ENCODE measurements at regions not wholly inside any gene's neighbourhood (a gene's known extent, or its start where the extent isn't known, plus 50 kb on each side); places are given as distances from the start of the nearest gene placed in this dataset.

DNA sequence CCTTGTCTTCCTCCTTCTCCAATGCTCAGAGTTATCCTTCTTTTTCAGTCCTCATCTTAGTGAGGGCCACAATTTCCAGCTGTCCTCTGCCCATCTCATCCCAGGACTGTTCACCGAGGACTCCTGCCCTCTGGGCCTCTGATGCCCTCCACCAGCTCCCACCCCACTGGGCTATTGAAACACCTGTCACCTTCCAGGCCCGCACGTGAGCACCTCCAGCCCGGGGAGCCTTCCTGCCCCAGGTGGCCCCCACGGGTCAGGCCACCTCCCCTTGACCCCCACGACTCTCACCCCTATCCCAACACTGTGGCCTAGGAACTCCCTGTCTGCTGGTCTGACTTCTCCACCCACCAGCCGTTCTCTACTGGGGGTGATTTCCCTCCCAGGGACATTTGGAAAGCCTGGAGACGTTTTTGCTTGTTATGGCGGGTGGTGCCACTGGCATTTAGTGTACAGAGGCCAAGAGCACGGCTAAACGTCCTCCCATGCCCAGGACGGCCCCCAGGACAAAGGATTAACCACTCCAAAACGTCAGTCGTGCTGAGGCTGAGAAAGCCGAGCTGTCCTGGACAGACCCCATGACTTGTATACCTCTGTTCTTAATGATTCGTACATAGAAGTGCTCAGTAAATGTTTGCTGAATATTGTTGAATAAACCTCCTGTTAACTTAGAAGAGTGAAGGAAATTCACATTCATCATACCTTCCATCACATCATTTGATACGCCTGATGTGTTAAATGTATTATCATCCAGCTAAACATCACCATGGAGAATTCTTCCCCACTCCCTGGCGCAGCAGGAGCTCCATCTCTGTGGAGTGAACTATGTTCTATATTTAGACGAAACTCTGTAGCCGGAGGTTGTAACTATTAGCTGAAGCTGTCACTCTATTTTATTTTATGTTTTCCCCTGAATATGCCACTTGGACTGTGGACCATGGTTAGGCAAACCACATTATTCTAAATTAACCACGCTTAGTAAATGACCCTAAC lies 270.1 kb upstream of the SHH start:
- no peak for DNase-seq

DNA sequence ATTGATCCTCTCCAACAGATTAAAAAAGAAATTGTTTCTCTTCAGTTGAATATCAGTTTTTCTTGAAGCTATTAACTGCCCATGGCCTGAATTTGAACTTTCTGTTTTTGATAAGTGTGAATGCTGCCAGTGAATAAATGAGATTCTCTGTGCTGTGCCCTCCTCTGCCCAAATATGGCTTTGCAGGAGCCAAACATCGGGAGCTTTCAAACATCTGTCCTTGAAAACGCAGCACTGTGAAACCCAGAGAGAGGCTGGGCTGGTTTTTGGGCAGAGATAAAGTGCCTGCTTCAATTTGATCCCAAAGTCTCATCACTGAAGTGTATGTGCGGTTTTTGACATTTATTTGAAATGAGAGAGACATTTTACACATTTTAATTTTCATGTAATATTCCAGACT lies 268.3 kb upstream of the SHH start:
- no peak for DNase-seq

DNA sequence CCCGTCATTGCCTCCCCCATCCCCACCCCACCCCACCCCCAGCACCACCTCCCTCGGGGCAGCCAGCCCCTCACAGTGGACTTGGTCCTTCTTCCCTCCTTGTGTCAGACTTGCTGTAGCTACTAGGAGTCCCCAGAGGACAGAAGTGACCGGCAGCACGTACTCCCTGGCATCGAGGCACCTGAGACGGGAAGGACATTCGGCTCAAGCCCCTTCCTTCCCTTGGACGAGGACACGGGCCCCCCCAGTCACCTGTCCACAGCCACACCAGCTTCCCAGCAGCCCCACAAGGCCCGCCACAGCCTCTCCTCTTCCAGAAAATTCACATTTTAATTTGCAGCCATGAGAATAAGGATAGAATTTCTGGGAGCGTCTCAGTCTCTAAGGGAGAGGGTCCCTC lies 267.8 kb upstream of the SHH start:
- DNase-seq, result no peak

DNA sequence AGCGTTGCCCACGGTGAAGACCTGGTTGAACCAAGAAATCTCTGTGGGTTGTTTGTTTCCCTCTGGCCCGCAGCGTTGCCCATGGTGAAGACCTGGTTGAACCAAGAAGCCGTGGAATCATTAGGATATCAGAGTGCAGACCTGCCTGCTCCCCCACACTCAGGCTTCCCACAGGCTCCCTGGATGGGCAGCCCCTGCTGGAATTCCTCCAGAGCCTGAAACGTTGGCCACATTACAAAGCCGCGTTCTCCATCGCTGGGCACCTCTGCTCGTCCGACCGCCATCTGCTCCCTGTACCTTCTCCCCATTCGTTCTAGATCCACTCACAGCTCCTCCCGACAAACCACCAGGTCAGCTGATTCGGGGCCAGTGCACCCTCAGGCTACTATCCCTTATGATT lies 266.9 kb upstream of the SHH start:
- DNase-seq, result no peak

DNA sequence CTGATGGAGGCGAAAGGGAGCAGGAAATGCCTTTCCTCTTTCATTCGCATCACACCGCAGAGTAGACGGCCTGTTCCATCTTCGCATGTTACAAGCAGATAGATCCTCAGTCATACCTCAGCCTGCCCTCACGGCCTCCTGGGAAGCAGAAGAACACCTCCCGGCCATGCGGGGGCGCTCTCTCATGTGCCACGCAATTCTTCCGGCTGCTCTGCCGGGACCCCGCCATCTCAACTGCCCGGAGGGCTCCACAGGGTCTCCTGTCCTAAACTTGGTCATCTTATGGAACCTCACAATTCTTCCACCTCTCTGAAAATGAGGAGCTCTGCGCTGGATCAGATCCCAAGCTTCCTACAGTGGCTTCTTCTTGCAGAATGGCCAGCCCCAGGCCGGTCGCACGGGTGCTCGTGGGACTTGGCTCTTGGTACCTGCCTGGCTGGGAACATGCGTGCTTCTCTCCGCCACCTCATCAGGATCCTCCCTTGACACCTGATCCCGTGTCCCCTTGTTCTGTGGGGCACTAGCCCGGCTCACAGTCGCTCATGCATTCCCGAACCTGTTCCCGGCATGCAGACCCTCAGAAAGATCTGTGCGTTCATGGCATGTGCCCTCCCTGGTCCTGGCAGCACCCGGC lies 262.8 kb upstream of the SHH start:
- no peak for DNase-seq

DNA sequence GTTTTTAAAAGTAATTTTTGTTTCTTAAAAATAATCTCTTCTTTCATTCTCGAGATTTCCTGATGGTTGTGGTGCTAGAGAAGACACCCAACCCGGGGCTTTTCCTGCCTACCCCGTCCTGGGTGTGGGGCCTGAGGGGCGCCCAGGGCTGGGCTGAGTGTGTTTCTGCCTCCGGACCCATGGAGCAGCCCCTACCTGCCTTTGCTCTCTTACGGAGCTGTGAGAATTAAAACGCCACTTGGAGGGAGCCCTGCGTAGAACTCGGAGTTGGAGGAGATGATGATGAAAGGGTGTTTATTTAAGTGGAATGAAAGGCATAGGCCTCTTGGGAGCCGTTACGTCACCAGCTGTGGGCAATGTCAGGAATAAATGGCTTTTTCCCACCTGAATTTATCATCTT lies 261.8 kb upstream of the SHH start:
- DNase-seq, result no peak

DNA sequence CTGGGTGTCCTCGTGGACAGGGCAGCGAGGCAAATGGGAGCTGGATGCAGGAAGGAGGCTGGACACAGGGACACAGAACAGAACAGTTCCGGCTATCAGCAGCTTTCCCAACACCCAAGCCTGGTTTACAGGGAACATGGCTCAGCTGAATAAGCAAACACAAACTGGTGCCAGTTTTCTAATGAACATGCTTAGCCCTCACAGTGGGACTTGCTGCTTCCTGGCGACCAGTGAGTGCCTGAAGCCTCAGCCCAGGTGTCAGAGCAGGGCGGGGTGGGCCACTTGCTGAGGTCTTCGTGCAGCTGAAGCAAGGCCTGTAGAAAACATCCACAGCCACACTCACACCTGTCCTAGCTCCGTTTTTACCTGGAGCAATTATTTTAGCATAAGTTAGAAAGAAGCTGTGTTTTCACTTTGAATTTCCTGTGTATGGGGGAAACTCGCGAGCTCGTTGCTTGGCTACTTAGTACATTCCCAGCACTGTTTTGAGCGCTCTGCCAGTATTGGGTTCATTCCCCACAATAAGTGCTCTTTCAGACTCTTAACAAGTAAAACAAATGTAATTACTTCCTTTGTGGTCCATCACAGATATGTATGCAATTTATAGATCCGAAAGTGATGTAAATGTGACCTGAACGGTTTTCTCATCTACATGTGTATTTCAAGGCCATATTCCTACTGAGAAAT lies 261.2 kb upstream of the SHH start:
- DNase-seq, result no peak

DNA sequence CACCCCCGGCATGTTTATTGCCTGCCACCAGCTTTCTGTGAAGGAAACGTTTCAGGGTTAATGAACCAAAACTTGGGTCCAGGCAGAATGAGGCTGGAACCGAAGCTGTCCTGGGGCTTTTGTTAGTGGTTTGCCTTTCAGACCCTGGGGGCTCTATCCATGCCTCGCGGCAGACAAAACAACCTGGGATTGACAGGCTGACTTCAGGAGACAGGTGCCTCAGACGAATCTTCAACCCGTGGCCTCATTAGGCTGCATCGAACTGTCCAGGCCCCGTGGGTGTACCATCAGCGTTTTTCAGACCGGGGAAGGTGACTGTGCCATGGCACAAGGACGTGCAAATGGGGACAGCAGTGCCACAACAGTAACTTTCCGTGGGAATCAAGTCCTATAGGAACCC lies 259.3 kb upstream of the SHH start:
- DNase-seq, result no peak

DNA sequence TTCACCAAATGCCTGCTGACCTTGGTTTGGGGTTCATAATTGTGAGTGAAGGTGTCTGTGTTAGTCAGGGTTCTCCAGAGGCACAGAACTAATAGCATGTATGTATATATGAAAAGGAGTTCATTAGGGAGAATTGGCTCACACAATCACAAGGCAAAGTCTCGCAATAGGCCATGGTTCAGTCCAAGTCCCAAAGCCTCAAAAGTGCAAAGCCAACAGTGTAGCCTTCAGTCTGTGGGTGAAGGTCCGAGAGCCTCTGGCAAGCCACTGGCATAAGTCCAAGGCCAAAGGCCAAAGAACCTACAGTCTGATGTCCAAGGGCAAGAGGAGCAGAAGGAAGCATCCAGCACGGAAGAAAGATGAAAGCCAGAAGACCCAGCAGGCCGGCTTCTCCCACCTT lies 257.6 kb upstream of the SHH start:
- no peak for DNase-seq

DNA sequence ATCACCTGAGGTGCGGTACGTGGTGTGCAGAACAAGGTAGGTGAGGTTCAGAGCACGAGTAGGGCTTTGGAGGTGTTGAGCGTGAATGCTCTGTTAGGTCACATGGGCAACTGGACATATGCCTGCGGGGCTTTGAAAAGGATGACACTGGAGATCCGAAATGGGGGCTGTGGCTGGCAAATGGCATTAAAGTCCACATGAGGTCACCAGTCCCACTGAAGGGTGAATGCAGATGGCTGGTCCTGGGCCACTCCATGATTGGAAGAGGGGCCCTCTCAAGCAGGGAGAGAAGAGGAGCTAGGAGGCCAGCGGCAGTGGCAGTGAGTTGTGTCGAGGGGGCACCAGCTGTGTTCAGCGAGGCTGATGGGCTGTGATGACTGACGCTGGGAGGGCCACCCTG lies 254.9 kb upstream of the SHH start:
- DNase-seq, result no peak

DNA sequence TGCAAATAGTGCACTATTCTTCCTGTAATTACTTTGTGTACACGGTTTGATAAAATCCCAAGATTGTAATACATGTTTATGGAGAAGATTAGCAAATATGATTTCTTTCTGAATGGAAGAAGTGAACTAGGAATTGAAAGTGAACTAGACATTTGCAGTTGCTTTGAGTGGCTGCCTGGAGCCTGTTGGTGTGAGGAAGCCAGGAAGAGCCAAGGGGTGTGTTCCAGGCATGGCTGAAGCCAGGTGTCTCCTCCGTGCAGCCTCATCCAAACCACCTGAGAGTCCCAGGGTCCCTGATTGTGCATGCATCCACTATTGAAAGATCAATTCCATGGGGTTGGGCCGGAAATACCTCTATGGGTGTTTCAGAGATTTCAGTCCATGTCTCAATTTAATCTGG lies 253.1 kb upstream of the SHH start:
- DNase-seq, result no peak

DNA sequence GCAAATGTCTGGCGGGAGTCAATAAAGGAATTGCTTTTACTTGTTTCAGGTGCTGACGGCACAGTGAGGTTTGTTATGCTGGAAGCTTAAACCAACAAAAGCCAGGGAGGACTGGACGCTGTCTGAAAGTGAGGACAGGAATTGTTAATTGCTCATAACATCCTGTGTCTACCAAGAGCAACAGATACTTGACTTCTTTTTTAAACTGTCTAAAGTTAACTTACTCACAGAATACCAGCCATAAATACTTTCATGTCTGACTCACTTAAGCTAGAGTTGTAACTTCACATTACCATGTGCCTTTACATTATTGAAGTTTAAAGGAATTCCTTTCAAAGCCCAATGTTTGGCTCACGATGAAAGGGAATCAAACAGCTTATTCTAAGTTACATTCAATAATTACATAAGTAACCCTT lies 252.7 kb upstream of the SHH start:
- no peak for DNase-seq

DNA sequence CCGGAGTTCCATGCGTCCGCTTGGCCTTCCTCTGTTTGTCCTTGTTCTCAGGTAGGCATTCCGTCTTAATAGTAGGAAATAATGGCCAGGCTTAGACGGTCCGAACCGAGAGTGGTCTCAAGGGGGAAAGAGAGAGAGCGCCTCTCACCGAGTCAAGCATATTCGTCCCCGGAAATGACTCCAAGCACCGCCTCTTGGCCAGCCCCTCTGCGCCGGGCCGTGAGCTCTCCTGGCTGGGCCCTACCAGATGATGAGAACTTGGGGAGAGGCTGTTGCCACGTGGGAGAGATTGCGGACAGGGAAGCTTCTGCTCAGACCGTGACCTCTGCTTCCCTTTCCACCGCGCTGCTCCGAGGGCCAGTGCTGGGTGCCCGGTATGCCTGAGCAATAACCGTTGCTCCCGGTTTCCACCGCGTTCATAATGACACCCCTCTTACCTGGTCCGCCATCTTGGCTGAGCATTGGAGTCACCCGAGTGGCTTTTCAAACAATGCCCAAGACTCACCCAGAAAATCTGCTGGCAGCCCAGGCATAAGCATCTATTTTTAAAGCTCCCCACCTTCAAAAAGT lies 251.1 kb upstream of the SHH start:
- no peak for DNase-seq

DNA sequence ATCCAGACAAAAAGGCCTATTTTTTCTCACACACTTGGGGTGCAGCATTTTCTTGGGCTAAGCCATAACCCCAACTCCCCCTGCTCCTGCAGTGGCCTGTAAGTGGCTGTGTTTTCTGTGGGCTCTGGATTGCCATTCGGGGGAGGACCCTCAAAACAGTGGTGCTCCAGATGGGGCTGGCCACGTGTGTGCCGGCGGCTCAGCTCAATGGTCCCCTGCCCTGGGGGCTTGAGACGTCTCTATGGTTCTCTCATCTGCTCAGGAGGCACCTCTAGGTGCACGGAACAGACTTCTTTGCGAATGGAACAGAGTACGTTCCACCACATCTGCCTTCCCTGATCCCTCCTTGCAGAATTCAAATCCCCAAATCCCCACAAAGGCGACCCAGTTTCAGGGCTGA lies 250.0 kb upstream of the SHH start:
- DNase-seq, result no peak

DNA sequence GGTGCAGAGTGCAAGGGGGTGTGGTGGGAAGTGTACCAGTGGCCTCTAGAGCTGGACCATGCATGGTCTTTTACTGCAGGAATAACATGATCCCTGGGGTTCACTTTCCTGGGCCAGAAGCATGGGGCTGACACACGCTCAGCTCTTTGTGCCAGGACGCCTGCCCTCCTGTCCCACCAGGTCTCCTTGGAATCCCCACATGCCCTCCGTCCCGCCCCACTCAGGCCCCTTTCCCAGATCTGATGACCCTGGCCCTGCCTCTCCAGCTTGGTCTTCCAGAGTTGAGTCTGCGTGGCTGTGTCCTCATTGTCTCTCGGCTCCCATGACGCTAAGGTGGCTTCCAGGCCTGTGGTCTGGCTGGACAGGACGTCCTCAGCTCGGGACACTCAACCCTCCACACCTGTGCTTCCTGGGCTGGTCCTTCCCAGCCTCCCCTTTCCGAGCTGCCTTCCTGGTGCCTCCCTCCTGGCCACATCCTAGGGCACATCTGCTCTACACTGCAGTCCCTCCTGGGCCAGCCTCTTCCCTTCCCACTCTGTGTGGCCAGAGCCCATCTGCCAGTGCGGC lies 249.5 kb upstream of the SHH start:
- DNase-seq, result no peak

DNA sequence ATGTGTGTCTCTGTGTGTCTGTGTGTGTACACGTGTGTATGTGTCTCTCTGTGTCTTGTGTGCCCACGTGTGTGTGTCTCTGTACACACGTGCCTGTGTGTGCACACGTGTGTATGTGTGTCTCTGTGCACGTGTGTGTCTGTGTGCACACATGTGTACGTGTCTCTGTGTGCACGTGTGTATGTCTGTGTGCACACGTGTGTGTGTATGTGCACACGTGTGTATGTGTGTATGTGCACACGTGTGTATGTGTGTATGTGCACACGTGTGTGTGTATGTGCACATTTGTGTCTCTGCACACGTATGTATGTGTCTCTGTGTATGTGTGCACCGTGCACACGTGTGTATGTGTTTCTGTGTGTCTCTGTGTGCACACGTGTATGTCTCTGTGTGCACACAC lies 248.7 kb upstream of the SHH start:
- no peak for DNase-seq

DNA sequence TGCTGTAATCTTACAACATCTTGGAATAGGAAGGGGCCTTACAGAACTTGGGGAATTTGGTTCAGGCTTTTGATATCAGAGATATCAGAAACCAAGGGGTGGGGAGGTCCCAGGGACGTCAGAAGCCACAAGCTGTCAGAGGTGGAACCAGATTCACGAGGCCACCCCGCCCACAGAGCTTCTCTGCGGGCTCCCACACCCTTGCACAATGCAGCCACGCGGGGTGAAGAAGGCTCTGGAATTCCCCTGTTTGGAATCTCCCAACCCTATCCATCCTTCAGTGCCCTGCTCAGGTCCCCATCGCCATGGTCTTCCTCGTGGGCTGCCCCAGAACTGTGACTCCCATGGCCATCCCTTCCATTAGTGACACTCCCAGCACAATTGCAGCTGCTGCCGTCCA lies 247.1 kb upstream of the SHH start:
- no peak for DNase-seq

DNA sequence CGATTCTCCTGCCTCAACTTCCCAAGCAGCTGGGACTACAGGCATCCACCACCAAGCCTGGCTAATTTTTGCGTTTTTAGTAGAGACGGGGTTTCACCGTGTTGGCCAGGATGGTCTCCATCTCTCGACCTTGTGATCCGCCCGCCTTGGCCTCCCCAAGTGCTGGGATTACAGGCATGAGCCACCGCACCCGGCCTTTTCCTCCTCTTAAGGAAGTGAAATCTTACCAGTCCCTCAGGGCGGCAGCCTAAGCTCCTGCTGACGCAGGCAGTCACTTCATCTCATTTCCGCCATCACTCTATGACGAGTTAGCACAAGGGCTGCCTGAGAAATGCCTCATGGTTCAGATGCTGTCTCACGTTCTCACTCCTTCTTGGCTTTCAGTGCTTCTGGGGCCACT lies 246.0 kb upstream of the SHH start:
- no peak for DNase-seq

DNA sequence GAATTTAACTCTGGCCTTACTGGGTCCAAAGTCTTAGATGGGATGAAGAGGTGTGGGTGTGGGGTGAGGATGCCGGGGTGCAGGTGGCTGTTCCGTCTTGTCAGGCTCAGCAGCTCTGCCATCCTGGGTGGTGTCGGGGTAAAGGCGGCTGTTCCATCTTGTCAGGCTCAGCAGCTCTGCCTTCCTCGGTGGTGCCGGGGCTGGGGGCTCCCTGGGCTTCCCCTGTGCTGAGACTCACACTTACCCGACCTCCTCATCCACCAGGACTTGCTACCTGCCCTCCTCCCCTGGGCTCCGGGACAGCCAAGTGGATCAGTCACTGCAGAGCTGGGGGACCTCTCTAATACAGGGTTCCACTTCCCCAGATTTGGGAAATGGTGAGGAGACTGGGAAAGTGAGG lies 244.3 kb upstream of the SHH start:
- no peak for DNase-seq

DNA sequence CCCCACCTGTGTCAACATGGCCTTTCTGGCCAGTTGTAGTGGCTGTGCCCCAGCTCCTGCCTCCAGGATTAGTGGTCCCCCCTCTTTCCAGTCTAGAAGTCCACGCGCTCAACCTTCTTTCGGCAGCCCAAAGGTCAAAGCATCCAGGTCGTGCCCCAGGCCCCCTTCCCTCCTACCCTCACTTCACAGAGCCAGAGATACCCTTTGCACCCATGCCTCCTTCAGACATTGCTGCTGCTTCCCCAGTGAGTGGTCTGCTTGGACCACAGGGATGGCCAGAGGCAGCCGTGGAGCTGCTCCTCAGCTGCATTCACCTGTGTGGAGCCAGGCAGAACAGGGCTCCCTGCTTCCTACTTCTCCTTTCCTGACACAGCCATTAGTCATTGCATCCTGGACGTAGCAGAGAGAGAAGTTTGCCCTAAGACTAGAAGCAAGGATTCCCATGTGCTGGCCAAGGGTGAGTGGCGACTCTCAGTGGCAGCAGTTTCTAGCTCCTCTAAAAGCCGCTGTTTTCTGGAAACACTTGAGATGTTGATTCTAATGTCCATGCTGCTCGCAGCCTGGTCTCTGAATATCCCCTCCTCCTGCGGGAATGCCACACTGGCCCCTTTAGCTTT lies 243.1 kb upstream of the SHH start:
- DNase-seq, result no peak

DNA sequence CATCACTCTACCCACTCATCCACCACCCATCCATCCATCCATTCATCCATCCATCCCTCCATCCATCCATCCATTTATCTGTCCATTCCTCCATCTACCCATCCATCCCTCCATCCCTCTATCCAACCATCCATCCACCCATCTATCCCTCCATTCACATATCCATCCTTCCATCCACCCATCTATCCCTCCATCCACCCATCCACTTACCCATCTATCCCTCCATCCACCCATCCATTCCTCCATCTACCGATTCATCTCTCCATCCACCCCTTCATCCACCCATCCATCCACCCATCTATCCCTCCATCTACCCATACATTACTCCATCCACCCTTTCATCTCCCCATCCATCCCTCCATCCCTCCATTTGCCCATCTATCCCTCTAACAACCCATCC lies 239.6 kb upstream of the SHH start:
- DNase-seq, result no peak

DNA sequence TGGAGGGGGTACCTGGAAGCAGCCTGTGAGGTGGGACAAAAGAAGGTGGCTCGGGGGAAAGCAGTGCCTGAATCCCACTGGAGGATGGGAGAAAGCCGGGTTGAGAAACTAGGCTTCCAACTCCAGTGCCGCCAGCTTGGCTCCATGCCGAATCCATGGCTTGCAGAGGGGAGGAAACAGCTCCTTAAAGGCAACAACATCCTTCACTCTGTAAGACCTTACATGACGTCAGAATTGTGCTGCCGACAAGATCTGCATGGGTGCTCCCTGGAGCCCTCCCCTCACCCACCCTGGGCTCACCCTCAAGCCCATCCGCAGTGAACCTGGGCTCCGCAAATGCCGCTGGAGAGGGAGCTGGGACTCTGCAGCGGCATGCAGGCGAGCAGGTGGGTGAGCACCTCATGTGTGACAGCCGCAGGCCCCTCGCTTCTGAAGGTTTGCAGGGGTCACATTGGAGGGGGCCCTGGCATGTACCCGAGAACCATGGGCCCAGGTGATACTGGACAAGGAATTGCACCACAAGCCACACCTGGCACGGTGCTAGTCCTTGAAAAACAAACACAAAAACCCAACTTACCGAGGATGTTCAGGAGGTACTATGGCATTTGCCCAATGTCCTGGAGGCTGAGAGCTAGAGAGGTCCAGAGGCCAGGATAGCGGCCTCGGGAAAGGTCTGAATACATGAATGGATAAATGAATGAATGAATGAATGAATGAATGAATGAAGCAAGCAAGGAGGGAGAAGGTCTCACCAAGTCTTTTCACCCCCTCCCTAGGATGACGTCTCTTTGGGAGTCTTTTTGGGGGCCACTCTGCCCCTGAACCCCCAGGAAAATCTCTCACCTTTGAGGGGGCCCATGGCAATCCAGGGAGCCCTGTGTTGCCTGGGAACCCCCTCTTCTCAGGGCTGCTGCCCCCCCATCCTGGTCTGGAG lies 238.6 kb upstream of the SHH start:
- DNase-seq, result no peak

All from GDM1 (cell line).